Naive thymus-derived CD4-positive, alpha-beta T cell (primary cell): ENCODE measurements at regions not wholly inside any gene's neighbourhood (a gene's known extent, or its start where the extent isn't known, plus 50 kb on each side); places are given as distances from the start of the nearest gene placed in this dataset.

ENCODE experiments used
- ATAC-seq: fragments of 150-1000 bp; cut with Tn5 transposase; 2 replicates; pipeline ENCODE4 v1.10.0; 2021; ENCODE audit warnings: mild to moderate bottlenecking, moderate library complexity
- CTCF ChIA-PET: fragments of 350-600 bp; sonication (Branson Sonifier 250); formaldehyde crosslinking; loops from one replicate; lab custom pipeline; 2021; ENCODE audit warnings: antibody characterized with exemption; lab: Charles Lee
- POLR2A ChIA-PET: fragments of 350-600 bp; sonication (Branson Sonifier 250); formaldehyde crosslinking; loops from one replicate; lab custom pipeline; 2021; ENCODE audit warnings: antibody characterized with exemption, inconsistent platforms; lab: Charles Lee
- DNase-seq, 9 donors: peaks; one replicate each; pipeline versions ENCODE4 v3.0.0 to v3.0.0-alpha.2; 2020 to 2022; ENCODE audit warnings: mixed read lengths in 1 of 9
- H3K27ac ChIP-seq: one replicate; pipeline ENCODE4 v1.7.0; 2013; ENCODE audit warnings: mild to moderate bottlenecking, low read depth, low read length, moderate library complexity
- H3K27me3 ChIP-seq, 2 donors: one replicate each; pipeline ENCODE4 v1.7.0; 2013; ENCODE audit warnings: low read length in 2 of 2, mild to moderate bottlenecking in 2 of 2, moderate library complexity in 2 of 2; ENCODE audit not compliant: control insufficient read depth in 2 of 2, insufficient read depth in 2 of 2
- H3K36me3 ChIP-seq, 3 experiments: 1 replicate in 2 of 3; 2 replicates in 1 of 3; pipeline ENCODE4 v1.7.0; 2013; ENCODE audit warnings: low read length in 3 of 3, mild to moderate bottlenecking in 3 of 3, moderate library complexity in 1 of 3; ENCODE audit not compliant: insufficient read depth in 3 of 3, control insufficient read depth in 2 of 3
- H3K4me1 ChIP-seq, 2 donors: one replicate each; pipeline ENCODE4 v1.7.0; 2013; ENCODE audit warnings: low read length in 2 of 2, mild to moderate bottlenecking in 2 of 2, moderate library complexity in 1 of 2; ENCODE audit not compliant: control insufficient read depth in 2 of 2, insufficient read depth in 2 of 2
- H3K4me3 ChIP-seq: 2 replicates; pipeline ENCODE4 v1.7.0; 2013; ENCODE audit warnings: mild to moderate bottlenecking, low read length
- H3K9me3 ChIP-seq, 3 experiments: 1 replicate in 2 of 3; 2 replicates in 1 of 3; pipeline ENCODE4 v1.7.0; 2013; ENCODE audit warnings: low read length in 3 of 3; ENCODE audit not compliant: control insufficient read depth in 2 of 3
- H3K27ac Mint-ChIP-seq, 9 donors: one replicate each; pipeline ENCODE4 v1.8.0; 2020 to 2022; ENCODE audit warnings: mixed read lengths in 9 of 9, mild to moderate bottlenecking in 8 of 9, moderate library complexity in 5 of 9, inconsistent platforms in 2 of 9
- H3K27me3 Mint-ChIP-seq, 5 donors: one replicate each; pipeline ENCODE4 v1.8.0; 2021 to 2022; ENCODE audit warnings: mixed read lengths in 5 of 5, mild to moderate bottlenecking in 1 of 5
- H3K36me3 Mint-ChIP-seq, 5 donors: one replicate each; pipeline ENCODE4 v1.8.0; 2020 to 2022; ENCODE audit warnings: mixed read lengths in 5 of 5, mild to moderate bottlenecking in 3 of 5, inconsistent platforms in 1 of 5
- H3K4me1 Mint-ChIP-seq, 7 donors: one replicate each; pipeline ENCODE4 v1.8.0; 2020 to 2022; ENCODE audit warnings: mixed read lengths in 7 of 7, mild to moderate bottlenecking in 3 of 7, inconsistent platforms in 1 of 7
- H3K4me3 Mint-ChIP-seq, 10 donors: one replicate each; pipeline ENCODE4 v1.8.0; 2020 to 2022; ENCODE audit warnings: mild to moderate bottlenecking in 10 of 10, mixed read lengths in 10 of 10, moderate library complexity in 6 of 10, inconsistent platforms in 2 of 10
- H3K9me3 Mint-ChIP-seq, 11 donors: one replicate each; pipeline ENCODE4 v1.8.0; 2020 to 2022; ENCODE audit warnings: mixed read lengths in 11 of 11, mild to moderate bottlenecking in 4 of 11, inconsistent platforms in 1 of 11, moderate library complexity in 1 of 11
- intact Hi-C, 2 donors: fragments of 100-400 bp; cut with micrococcal nuclease; formaldehyde crosslinking; loops; one replicate each; pipeline ENCODE4 v1.15.1; 2023

DNA sequence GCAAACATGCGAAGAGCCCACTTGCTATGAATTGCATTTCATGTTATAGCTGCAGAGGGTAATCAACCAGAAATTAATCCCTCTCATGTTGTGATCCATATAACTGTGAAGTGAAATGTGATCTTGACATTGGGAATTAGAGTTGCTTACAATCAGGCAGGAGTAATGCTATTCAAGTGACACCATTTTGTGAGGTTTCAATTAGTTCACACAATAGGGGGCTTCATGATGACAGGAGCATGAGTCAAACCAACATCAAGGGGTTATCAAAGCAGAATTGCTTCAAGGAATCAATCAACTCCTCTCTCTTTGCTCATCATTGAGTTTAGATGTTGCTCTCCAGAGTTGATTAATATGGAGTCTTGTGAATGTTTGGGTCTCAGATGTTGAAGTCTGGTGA, 1585.2 kb upstream of the TENM4 start:
- no peak overlapping the region for H3K27ac Mint-ChIP-seq
- no peaks in the 10 kb centered on the region for H3K27me3 Mint-ChIP-seq
- no peaks in the 10 kb centered on the region for H3K4me1 Mint-ChIP-seq
- POLR2A ChIA-PET: no interaction called here
- H3K36me3 Mint-ChIP-seq: no peaks in the 10 kb centered on the region
- no peak overlapping the region for H3K4me3 Mint-ChIP-seq
- H3K27ac ChIP-seq: no peak overlapping the region
- CTCF ChIA-PET: no interaction called here
- no peaks in the 10 kb centered on the region for H3K36me3 ChIP-seq
- H3K9me3 ChIP-seq: no peaks in the 10 kb centered on the region
- DNase-seq: no peak
- no peaks in the 10 kb centered on the region for H3K27me3 ChIP-seq
- ATAC-seq: no peak
- H3K4me3 ChIP-seq: no peak overlapping the region
- intact Hi-C loops: no loop called here
- H3K9me3 Mint-ChIP-seq: peaks cover 0 to 5% (median 3%) of the 10 kb centered on the region in 11 donors
- no peaks in the 10 kb centered on the region for H3K4me1 ChIP-seq

DNA sequence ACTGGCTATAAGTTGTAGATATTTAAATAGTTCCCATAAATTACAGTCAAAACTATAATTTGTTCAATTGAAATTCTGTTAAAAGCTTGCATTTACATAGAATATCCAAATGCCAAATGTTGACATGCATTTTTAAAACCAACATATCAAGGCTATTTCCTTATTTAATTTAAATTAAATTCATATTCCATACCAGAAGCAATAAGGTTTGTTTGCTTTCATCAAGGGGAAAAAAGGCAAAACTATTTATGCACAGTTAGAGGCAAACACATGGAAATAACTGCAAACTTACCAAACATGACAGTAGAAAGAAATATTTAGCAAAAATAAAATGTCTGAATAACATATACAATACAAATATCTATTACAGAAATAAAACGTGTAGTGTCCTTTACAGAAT, 1581.2 kb upstream of the TENM4 start:
- DNase-seq: no peak
- no peaks in the 10 kb centered on the region for H3K4me1 ChIP-seq

DNA sequence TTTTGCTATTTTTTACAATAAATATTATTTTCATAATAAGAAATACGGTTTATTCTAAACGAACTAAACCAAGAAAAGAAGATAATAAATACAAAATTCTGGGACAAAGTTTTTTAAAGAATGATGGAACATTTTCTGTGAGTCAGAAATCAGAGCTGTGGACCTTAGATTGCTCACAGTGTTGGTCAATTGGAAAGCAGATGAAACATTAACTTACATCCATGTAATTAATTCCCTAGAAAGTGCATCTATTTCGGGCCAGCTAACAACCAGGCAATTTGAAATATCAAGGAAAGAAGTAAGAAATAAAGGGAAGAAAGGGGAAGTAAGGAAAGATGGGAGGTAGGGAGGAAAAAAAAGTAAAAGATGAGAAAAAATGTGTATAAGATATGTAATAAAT, 1569.8 kb upstream of the TENM4 start:
- peaks cover 0 to 4% (median 0%) of the 10 kb centered on the region in 3 experiments for H3K9me3 ChIP-seq
- ATAC-seq (no peak), DNase-seq (no peak)
- no peak overlapping the region for H3K4me3 Mint-ChIP-seq
- H3K27me3 ChIP-seq: no peaks in the 10 kb centered on the region
- no peaks in the 10 kb centered on the region for H3K36me3 ChIP-seq
- intact Hi-C loops: no loop called here
- H3K4me1 Mint-ChIP-seq: no peaks in the 10 kb centered on the region
- no peaks in the 10 kb centered on the region for H3K36me3 Mint-ChIP-seq
- H3K4me3 ChIP-seq: no peak overlapping the region
- H3K4me1 ChIP-seq: no peaks in the 10 kb centered on the region
- H3K27ac Mint-ChIP-seq: no peak overlapping the region
- ChIA-PET CTCF (no interaction called here), POLR2A (no interaction called here)
- no peaks in the 10 kb centered on the region for H3K27me3 Mint-ChIP-seq
- H3K9me3 Mint-ChIP-seq: peaks cover 0 to 22% (median 5%) of the 10 kb centered on the region in 11 donors
- no peak overlapping the region for H3K27ac ChIP-seq

More for the DNA sequence above, 1581.2 kb upstream of the TENM4 start:
- Histone ChIP-seq H3K36me3 (no peaks in the 10 kb centered on the region), H3K27me3 (no peaks in the 10 kb centered on the region), H3K9me3 (no peaks in the 10 kb centered on the region), H3K4me3 (no peak overlapping the region), H3K27ac (no peak overlapping the region)
- no peak for ATAC-seq
- H3K4me3 Mint-ChIP-seq: no peak overlapping the region
- intact Hi-C loops: no loop called here
- no peaks in the 10 kb centered on the region for H3K27me3 Mint-ChIP-seq
- POLR2A ChIA-PET: no interaction called here
- peaks cover 0 to 10% (median 3%) of the 10 kb centered on the region in 11 donors for H3K9me3 Mint-ChIP-seq
- CTCF ChIA-PET: no interaction called here
- H3K27ac Mint-ChIP-seq: no peak overlapping the region
- no peaks in the 10 kb centered on the region for H3K36me3 Mint-ChIP-seq
- H3K4me1 Mint-ChIP-seq: no peaks in the 10 kb centered on the region

DNA sequence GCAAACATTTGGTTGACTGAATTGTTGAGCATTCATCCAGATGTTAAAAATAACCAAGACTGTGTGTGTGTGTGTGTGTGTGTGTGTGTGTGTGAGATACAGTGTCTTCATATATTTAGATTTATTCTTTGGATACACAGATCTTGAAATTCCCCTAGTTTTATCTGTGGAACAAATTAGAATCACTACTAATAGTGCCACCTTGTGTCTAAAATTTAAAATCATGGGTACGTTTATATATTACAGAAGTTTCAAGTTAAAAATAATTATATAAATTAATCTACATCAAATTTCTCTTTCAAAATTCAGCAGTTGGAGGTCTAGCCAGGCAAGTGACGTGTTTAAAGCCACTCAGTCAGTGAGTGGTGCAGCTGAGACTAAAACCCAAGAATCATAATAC, 1566.2 kb upstream of the TENM4 start:
- H3K9me3 Mint-ChIP-seq: peaks cover 0 to 10% (median 2%) of the 10 kb centered on the region in 11 donors
- ChIA-PET POLR2A (no interaction called here), CTCF (no interaction called here)
- intact Hi-C loops: no loop called here
- no peaks in the 10 kb centered on the region for H3K4me1 Mint-ChIP-seq
- H3K27ac Mint-ChIP-seq: no peak overlapping the region
- Histone ChIP-seq H3K27me3 (no peaks in the 10 kb centered on the region), H3K9me3 (no peaks in the 10 kb centered on the region), H3K36me3 (no peaks in the 10 kb centered on the region), H3K4me1 (no peaks in the 10 kb centered on the region), H3K27ac (no peak overlapping the region), H3K4me3 (no peak overlapping the region)
- H3K4me3 Mint-ChIP-seq: no peak overlapping the region
- no peaks in the 10 kb centered on the region for H3K27me3 Mint-ChIP-seq
- no peak for DNase-seq
- no peak for ATAC-seq
- H3K36me3 Mint-ChIP-seq: no peaks in the 10 kb centered on the region

DNA sequence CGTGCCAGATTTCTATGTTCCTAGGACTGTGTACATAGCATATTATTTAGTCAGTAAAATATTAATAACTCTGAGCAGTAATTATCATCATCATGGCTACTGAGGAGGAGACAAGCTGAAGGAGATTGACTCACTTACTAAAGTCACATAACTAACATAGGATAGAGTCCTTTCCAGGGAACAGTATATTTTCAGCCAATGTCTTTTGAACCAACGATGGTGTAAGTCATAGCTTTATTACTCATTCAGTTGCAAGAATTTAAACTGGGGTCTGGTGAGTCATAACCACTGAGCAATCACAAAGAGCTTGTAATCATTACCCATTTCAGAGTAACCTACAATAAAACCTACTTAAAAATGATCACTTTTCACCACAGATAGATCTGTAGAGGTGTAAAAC, 1564.8 kb upstream of the TENM4 start:
- ChIA-PET CTCF (no interaction called here), POLR2A (no interaction called here)
- DNase-seq (no peak), ATAC-seq (no peak)
- Mint-ChIP-seq H3K4me1 (no peaks in the 10 kb centered on the region), H3K9me3 (peaks cover 0 to 6% (median 0%) of the 10 kb centered on the region in 11 donors), H3K27ac (no peak overlapping the region), H3K4me3 (no peak overlapping the region), H3K36me3 (no peaks in the 10 kb centered on the region), H3K27me3 (no peaks in the 10 kb centered on the region)
- intact Hi-C loops: no loop called here
- no peak overlapping the region for H3K4me3 ChIP-seq
- H3K27ac ChIP-seq: no peak overlapping the region
- H3K36me3 ChIP-seq: no peaks in the 10 kb centered on the region
- no peaks in the 10 kb centered on the region for H3K9me3 ChIP-seq
- H3K27me3 ChIP-seq: no peaks in the 10 kb centered on the region
- no peaks in the 10 kb centered on the region for H3K4me1 ChIP-seq

DNA sequence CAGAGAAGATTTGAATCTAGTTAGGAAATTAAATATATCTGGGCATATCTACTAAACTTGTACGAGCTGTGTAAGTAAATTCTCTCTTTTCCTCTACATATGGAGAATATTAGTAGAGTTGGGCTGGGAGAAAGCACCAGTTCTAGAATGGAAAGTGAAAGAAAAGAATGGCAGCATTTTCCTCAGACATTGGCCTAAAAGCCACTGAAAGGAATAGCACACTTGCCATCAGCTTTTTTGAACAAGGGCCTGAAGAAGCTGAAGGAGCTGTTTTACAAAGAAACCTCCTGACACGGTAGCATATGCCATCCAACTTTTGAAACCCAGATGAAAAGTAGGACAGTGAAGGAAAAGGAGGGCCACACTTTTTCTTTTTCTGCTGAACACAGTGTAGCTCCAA, 1563.7 kb upstream of the TENM4 start:
- Mint-ChIP-seq H3K27ac (no peak overlapping the region), H3K36me3 (no peaks in the 10 kb centered on the region), H3K27me3 (no peaks in the 10 kb centered on the region), H3K4me1 (no peaks in the 10 kb centered on the region), H3K4me3 (no peak overlapping the region), H3K9me3 (peaks cover 0 to 8% (median 0%) of the 10 kb centered on the region in 11 donors)
- intact Hi-C loops: no loop called here
- DNase-seq (no peak), ATAC-seq (no peak)
- POLR2A ChIA-PET: no interaction called here
- no peak overlapping the region for H3K4me3 ChIP-seq
- H3K4me1 ChIP-seq: no peaks in the 10 kb centered on the region
- no peak overlapping the region for H3K27ac ChIP-seq
- no peaks in the 10 kb centered on the region for H3K27me3 ChIP-seq
- no peaks in the 10 kb centered on the region for H3K9me3 ChIP-seq
- H3K36me3 ChIP-seq: no peaks in the 10 kb centered on the region
- CTCF ChIA-PET: no interaction called here

DNA sequence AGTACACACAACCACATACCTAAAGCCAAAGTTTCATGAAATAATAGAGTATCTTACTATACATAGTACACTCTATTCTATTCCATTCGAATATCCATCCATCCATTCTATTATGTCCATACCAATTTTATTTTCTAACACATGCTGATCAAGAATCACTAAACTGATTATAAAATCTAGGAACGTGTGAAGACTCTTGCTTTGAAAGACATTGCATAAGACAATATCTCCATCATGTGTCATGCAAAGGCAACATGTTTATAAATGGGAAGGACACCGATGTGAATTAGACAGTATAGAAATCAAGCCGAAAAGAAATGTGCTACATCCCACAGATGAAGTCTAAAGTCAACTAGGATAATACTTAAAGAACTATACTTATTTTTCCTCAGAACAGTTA, 1561.5 kb upstream of the TENM4 start:
- Histone ChIP-seq H3K4me1 (no peaks in the 10 kb centered on the region), H3K27ac (no peak overlapping the region), H3K36me3 (no peaks in the 10 kb centered on the region), H3K9me3 (no peaks in the 10 kb centered on the region), H3K27me3 (no peaks in the 10 kb centered on the region), H3K4me3 (no peak overlapping the region)
- POLR2A ChIA-PET: interaction anchor here (0.6 kb wide), 1 partner anchor 840 kb away, joined by 3 read pairs; no protein-coding TSS in a partner anchor
- ATAC-seq (no peak), DNase-seq (no peak)
- no peaks in the 10 kb centered on the region for H3K4me1 Mint-ChIP-seq
- no peaks in the 10 kb centered on the region for H3K36me3 Mint-ChIP-seq
- intact Hi-C loops: no loop called here
- no peak overlapping the region for H3K27ac Mint-ChIP-seq
- H3K9me3 Mint-ChIP-seq: peaks cover 0 to 8% (median 5%) of the 10 kb centered on the region in 11 donors
- no peak overlapping the region for H3K4me3 Mint-ChIP-seq
- no peaks in the 10 kb centered on the region for H3K27me3 Mint-ChIP-seq
- CTCF ChIA-PET: no interaction called here
